ENCODE measurements at regions not wholly inside any gene's neighbourhood (a gene's known extent, or its start where the extent isn't known, plus 50 kb on each side); places are given as distances from the start of the nearest gene placed in this dataset.

DNA sequence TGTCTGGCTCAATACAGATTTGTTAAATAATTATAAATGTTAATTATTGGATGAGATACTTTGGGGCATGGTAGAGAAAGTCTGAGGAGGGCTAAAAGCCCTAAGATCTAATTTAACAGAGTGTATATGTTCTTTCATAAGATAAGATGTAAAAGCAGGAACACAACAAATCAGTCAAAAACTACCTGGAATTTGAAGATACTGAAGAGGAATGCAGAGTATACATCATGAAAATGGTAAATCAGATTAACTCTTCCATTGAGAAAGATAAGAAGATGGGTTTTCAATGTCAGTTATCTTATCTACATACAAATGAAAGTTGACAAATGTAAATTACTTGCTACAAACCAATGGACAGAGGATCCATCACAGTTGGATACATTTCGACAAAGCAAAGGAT lies 107.3 kb upstream of the NFIB start:
- TF ChIP-seq, protein P1, sequence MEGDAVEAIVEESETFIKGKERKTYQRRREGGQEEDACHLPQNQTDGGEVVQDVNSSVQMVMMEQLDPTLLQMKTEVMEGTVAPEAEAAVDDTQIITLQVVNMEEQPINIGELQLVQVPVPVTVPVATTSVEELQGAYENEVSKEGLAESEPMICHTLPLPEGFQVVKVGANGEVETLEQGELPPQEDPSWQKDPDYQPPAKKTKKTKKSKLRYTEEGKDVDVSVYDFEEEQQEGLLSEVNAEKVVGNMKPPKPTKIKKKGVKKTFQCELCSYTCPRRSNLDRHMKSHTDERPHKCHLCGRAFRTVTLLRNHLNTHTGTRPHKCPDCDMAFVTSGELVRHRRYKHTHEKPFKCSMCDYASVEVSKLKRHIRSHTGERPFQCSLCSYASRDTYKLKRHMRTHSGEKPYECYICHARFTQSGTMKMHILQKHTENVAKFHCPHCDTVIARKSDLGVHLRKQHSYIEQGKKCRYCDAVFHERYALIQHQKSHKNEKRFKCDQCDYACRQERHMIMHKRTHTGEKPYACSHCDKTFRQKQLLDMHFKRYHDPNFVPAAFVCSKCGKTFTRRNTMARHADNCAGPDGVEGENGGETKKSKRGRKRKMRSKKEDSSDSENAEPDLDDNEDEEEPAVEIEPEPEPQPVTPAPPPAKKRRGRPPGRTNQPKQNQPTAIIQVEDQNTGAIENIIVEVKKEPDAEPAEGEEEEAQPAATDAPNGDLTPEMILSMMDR (IDR thresholded peaks at IDR 0.05) = no peak
- TF ChIP-seq POLR2A (IDR thresholded peaks at IDR 0.05) = no peak

All from tibial nerve (tissue), 3 donors.